ENCODE measurements at regions not wholly inside any gene's neighbourhood (a gene's known extent, or its start where the extent isn't known, plus 50 kb on each side); places are given as distances from the start of the nearest gene placed in this dataset.

DNA sequence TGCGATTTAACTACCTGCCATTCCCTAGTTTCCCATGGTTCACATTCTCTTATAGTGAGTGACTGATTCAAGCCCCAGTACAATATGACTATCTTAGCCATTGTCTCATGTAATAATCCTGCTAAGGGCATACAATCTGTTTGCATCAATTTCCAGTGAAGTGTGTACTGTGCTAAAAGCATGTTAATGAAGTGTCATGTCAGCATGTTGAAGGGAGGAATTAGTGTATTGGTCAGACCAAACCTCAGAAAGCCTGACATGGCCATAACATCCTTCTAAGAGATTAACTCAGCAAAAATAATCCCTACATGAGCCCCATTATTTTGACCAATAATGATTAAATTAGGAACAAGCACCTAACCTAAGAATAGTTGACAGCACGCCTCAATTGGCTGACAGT, 442.4 kb downstream of the ENC1 start:
- CTCF ChIA-PET, result interaction anchor here (0.9 to 1.5 kb wide), 2 partner anchors 14 to 37 kb away, joined by 3 to 4 read pairs; no protein-coding TSS in a partner anchor

DNA sequence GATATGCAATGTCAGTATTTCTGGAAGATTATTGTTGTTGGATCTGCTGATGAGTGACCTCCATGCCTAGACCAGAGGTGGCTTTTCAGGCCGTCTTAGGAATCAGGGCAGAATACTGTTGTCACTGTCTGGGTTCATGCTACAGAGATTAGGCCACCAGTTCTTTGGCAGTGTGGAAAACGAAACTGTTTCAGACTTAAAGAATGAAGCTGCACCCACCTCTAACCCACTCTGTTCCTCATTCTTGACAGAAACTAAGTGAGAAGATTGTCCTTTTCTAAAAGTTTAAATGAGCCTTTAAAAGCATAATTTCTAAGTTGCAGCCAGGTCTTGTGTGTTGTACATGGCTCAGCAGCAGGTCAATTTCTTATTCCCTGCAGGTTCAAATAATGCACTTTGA, 444.3 kb downstream of the ENC1 start:
- no peak overlapping the region for H3K4me3 ChIP-seq (ENCODE audit: low read depth, low read length)
- peaks cover 3% of the 10 kb centered on the region for H3K4me1 ChIP-seq (ENCODE audit: control insufficient read depth, insufficient read depth, low read length)
- H3K27ac ChIP-seq (ENCODE audit: extremely low read depth, low read depth, low read length), result no peak overlapping the region
- H3K9me3 ChIP-seq (ENCODE audit: control insufficient read depth, insufficient read depth, low read depth, low read length), result no peaks in the 10 kb centered on the region
- CTCF ChIA-PET, result no interaction called here
- POLR2A ChIA-PET, result no interaction called here
- no peaks in the 10 kb centered on the region for H3K36me3 ChIP-seq (ENCODE audit: control insufficient read depth in 2 of 2, insufficient read depth in 1 of 2, low read length in 2 of 2)
- TF ChIP-seq ZNF76 (tag by site-specific recombination; IDR thresholded peaks at IDR 0.05; ENCODE audit: borderline replicate concordance, low read depth) (no peak), ZNF660 (tag by site-specific recombination; IDR thresholded peaks at IDR 0.05) (no peak), ZNF157 (tag by site-specific recombination; IDR thresholded peaks at IDR 0.05) (no peak), ZSCAN16 (tag by site-specific recombination; IDR thresholded peaks at IDR 0.05) (no peak), ZNF585B (tag by site-specific recombination; IDR thresholded peaks at IDR 0.05) (no peak), ZNF548 (tag by site-specific recombination; IDR thresholded peaks at IDR 0.05) (no peak), ZNF146 (tag by site-specific recombination; IDR thresholded peaks at IDR 0.05) (no peak)
- TF ChIP-seq, protein P1, sequence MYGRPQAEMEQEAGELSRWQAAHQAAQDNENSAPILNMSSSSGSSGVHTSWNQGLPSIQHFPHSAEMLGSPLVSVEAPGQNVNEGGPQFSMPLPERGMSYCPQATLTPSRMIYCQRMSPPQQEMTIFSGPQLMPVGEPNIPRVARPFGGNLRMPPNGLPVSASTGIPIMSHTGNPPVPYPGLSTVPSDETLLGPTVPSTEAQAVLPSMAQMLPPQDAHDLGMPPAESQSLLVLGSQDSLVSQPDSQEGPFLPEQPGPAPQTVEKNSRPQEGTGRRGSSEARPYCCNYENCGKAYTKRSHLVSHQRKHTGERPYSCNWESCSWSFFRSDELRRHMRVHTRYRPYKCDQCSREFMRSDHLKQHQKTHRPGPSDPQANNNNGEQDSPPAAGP (tag by site-specific recombination; IDR thresholded peaks at IDR 0.05), result no peak
- TF ChIP-seq, protein P2, sequence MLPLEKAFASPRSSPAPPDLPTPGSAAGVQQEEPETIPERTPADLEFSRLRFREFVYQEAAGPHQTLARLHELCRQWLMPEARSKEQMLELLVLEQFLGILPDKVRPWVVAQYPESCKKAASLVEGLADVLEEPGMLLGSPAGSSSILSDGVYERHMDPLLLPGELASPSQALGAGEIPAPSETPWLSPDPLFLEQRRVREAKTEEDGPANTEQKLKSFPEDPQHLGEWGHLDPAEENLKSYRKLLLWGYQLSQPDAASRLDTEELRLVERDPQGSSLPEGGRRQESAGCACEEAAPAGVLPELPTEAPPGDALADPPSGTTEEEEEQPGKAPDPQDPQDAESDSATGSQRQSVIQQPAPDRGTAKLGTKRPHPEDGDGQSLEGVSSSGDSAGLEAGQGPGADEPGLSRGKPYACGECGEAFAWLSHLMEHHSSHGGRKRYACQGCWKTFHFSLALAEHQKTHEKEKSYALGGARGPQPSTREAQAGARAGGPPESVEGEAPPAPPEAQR (tag by site-specific recombination; IDR thresholded peaks at IDR 0.05), result no peak

More for the DNA sequence above, 442.4 kb downstream of the ENC1 start:
- TF ChIP-seq ZNF394 (tag by site-specific recombination; IDR thresholded peaks at IDR 0.05; ENCODE audit: borderline replicate concordance), result no peak
- no peak for TF ChIP-seq ZNF768 (tag by site-specific recombination; IDR thresholded peaks at IDR 0.05)
- TF ChIP-seq, protein P3, sequence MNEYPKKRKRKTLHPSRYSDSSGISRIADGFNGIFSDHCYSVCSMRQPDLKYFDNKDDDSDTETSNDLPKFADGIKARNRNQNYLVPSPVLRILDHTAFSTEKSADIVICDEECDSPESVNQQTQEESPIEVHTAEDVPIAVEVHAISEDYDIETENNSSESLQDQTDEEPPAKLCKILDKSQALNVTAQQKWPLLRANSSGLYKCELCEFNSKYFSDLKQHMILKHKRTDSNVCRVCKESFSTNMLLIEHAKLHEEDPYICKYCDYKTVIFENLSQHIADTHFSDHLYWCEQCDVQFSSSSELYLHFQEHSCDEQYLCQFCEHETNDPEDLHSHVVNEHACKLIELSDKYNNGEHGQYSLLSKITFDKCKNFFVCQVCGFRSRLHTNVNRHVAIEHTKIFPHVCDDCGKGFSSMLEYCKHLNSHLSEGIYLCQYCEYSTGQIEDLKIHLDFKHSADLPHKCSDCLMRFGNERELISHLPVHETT (tag by site-specific recombination; IDR thresholded peaks at IDR 0.05), result no peak
- TF ChIP-seq ZNF747 (tag by site-specific recombination; IDR thresholded peaks at IDR 0.05), result no peak
- TF ChIP-seq ZNF132 (tag by site-specific recombination; IDR thresholded peaks at IDR 0.05; ENCODE audit: borderline replicate concordance), result no peak
- TF ChIP-seq, protein P4, sequence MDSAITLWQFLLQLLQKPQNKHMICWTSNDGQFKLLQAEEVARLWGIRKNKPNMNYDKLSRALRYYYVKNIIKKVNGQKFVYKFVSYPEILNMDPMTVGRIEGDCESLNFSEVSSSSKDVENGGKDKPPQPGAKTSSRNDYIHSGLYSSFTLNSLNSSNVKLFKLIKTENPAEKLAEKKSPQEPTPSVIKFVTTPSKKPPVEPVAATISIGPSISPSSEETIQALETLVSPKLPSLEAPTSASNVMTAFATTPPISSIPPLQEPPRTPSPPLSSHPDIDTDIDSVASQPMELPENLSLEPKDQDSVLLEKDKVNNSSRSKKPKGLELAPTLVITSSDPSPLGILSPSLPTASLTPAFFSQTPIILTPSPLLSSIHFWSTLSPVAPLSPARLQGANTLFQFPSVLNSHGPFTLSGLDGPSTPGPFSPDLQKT (IDR thresholded peaks at IDR 0.05; ENCODE audit: borderline replicate concordance, low read depth, low read length), result no peak
- TF ChIP-seq, protein P5, sequence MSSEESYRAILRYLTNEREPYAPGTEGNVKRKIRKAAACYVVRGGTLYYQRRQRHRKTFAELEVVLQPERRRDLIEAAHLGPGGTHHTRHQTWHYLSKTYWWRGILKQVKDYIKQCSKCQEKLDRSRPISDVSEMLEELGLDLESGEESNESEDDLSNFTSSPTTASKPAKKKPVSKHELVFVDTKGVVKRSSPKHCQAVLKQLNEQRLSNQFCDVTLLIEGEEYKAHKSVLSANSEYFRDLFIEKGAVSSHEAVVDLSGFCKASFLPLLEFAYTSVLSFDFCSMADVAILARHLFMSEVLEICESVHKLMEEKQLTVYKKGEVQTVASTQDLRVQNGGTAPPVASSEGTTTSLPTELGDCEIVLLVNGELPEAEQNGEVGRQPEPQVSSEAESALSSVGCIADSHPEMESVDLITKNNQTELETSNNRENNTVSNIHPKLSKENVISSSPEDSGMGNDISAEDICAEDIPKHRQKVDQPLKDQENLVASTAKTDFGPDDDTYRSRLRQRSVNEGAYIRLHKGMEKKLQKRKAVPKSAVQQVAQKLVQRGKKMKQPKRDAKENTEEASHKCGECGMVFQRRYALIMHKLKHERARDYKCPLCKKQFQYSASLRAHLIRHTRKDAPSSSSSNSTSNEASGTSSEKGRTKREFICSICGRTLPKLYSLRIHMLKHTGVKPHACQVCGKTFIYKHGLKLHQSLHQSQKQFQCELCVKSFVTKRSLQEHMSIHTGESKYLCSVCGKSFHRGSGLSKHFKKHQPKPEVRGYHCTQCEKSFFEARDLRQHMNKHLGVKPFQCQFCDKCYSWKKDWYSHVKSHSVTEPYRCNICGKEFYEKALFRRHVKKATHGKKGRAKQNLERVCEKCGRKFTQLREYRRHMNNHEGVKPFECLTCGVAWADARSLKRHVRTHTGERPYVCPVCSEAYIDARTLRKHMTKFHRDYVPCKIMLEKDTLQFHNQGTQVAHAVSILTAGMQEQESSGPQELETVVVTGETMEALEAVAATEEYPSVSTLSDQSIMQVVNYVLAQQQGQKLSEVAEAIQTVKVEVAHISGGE (tag by site-specific recombination; conservative IDR thresholded peaks at IDR 0.05; ENCODE audit: low read depth), result no peak
- TF ChIP-seq, protein P6, sequence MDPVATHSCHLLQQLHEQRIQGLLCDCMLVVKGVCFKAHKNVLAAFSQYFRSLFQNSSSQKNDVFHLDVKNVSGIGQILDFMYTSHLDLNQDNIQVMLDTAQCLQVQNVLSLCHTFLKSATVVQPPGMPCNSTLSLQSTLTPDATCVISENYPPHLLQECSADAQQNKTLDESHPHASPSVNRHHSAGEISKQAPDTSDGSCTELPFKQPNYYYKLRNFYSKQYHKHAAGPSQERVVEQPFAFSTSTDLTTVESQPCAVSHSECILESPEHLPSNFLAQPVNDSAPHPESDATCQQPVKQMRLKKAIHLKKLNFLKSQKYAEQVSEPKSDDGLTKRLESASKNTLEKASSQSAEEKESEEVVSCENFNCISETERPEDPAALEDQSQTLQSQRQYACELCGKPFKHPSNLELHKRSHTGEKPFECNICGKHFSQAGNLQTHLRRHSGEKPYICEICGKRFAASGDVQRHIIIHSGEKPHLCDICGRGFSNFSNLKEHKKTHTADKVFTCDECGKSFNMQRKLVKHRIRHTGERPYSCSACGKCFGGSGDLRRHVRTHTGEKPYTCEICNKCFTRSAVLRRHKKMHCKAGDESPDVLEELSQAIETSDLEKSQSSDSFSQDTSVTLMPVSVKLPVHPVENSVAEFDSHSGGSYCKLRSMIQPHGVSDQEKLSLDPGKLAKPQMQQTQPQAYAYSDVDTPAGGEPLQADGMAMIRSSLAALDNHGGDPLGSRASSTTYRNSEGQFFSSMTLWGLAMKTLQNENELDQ (tag by site-specific recombination; IDR thresholded peaks at IDR 0.05; ENCODE audit: low read depth), result no peak
- TF ChIP-seq, protein P7, sequence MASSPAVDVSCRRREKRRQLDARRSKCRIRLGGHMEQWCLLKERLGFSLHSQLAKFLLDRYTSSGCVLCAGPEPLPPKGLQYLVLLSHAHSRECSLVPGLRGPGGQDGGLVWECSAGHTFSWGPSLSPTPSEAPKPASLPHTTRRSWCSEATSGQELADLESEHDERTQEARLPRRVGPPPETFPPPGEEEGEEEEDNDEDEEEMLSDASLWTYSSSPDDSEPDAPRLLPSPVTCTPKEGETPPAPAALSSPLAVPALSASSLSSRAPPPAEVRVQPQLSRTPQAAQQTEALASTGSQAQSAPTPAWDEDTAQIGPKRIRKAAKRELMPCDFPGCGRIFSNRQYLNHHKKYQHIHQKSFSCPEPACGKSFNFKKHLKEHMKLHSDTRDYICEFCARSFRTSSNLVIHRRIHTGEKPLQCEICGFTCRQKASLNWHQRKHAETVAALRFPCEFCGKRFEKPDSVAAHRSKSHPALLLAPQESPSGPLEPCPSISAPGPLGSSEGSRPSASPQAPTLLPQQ (tag by site-specific recombination; IDR thresholded peaks at IDR 0.05), result no peak
- no peak for TF ChIP-seq ZBTB1 (tag by site-specific recombination; IDR thresholded peaks at IDR 0.05)
- no peak for TF ChIP-seq ZNF501 (tag by site-specific recombination; IDR thresholded peaks at IDR 0.05)
- no peak overlapping the region for H3K27ac ChIP-seq (ENCODE audit: extremely low read depth, low read depth, low read length)
- H3K36me3 ChIP-seq (ENCODE audit: control insufficient read depth in 2 of 2, insufficient read depth in 1 of 2, low read length in 2 of 2), result no peaks in the 10 kb centered on the region
- H3K9me3 ChIP-seq (ENCODE audit: control insufficient read depth, insufficient read depth, low read depth, low read length), result no peaks in the 10 kb centered on the region
- no peak overlapping the region for H3K4me3 ChIP-seq (ENCODE audit: low read depth, low read length)
- H3K4me1 ChIP-seq (ENCODE audit: control insufficient read depth, insufficient read depth, low read length), result peaks cover 4% of the 10 kb centered on the region
- POLR2A ChIA-PET, result no interaction called here

All from HEK293 (cell line).